Fibroblast of lung (primary cell): ENCODE measurements at regions not wholly inside any gene's neighbourhood (a gene's known extent, or its start where the extent isn't known, plus 50 kb on each side); places are given as distances from the start of the nearest gene placed in this dataset.
"Not testable (repeated sequence)": the region's sequence is repeated elsewhere in the genome, so short reads cannot be mapped to it uniquely, and the experiment has no call there.

ENCODE experiments used
- DNase-seq, 2 donors: peaks; one replicate each; pipeline versions ENCODE4 v3.0.0 to v3.0.0-alpha.2; 2010; ENCODE audit warnings: low read depth in 2 of 2
- H2AFZ ChIP-seq: 2 replicates; pipeline ENCODE4 v1.5.1; 2012; ENCODE audit warnings: low read length, control low read depth, inconsistent platforms
- H3K27ac ChIP-seq: 2 replicates; pipeline ENCODE4 v1.5.1; 2011; ENCODE audit warnings: low read length, control low read depth; ENCODE audit not compliant: insufficient read depth
- H3K27me3 ChIP-seq: 2 replicates; pipeline ENCODE4 v1.5.1; 2011; ENCODE audit warnings: mild to moderate bottlenecking, low read length; ENCODE audit not compliant: control insufficient read depth, insufficient read depth
- H3K36me3 ChIP-seq: 2 replicates; pipeline ENCODE4 v1.5.1; 2011; ENCODE audit warnings: low read length; ENCODE audit not compliant: control insufficient read depth, insufficient read depth
- H3K4me1 ChIP-seq: 2 replicates; pipeline ENCODE4 v1.5.1; 2011; ENCODE audit warnings: low read length; ENCODE audit not compliant: control insufficient read depth, insufficient read depth; ENCODE audit errors: extremely low read depth
- H3K4me2 ChIP-seq: 2 replicates; pipeline ENCODE4 v1.5.1; 2011; ENCODE audit warnings: low read length, control low read depth; ENCODE audit not compliant: insufficient read depth; ENCODE audit errors: extremely low read depth
- H3K4me3 ChIP-seq, 4 experiments: fragments of 200-600 bp in 1 of 4; sonication (generic) in 1 of 4; replicated peaks in 1 of 4; 2 replicates each; pipeline ENCODE4 v1.5.1; 2011 to 2016; ENCODE audit warnings: low read length in 4 of 4, low read depth in 3 of 4, mild to moderate bottlenecking in 3 of 4, control low read depth in 2 of 4, inconsistent platforms in 1 of 4, mixed read lengths in 1 of 4; ENCODE audit not compliant: insufficient read depth in 1 of 4; ENCODE audit errors: control extremely low read depth in 1 of 4
- H3K79me2 ChIP-seq: 2 replicates; pipeline ENCODE4 v1.5.1; 2012; ENCODE audit warnings: mild to moderate bottlenecking, low read length, inconsistent platforms; ENCODE audit not compliant: control insufficient read depth, insufficient read depth
- H3K9ac ChIP-seq: 2 replicates; pipeline ENCODE4 v1.5.1; 2011; ENCODE audit warnings: mild to moderate bottlenecking, low read length, control low read depth; ENCODE audit not compliant: insufficient read depth
- H3K9me3 ChIP-seq: 2 replicates; pipeline ENCODE4 v1.5.1; 2012; ENCODE audit warnings: low read depth, low read length; ENCODE audit not compliant: control insufficient read depth, insufficient read depth
- H4K20me1 ChIP-seq: 2 replicates; pipeline ENCODE4 v1.5.1; 2011; ENCODE audit warnings: low read length; ENCODE audit not compliant: control insufficient read depth, insufficient read depth; ENCODE audit errors: extremely low read depth
- EZH2 ChIP-seq: IDR thresholded peaks from 2 replicates; pipeline ENCODE4 v1.5.1; 2012; ENCODE audit warnings: low read length, control low read depth, mild to moderate bottlenecking; ENCODE audit errors: missing control alignments
- TF ChIP-seq, protein P1 (sequence below), 2 donors: IDR thresholded peaks in 1 of 2; conservative IDR thresholded peaks in 1 of 2; 1 replicate in 1 of 2; 2 replicates in 1 of 2; pipeline ENCODE4 v1.5.1; 2011 to 2012; ENCODE audit warnings: low read length in 2 of 2, control low read depth in 1 of 2, inconsistent platforms in 1 of 2, low read depth in 1 of 2, mild to moderate bottlenecking in 1 of 2

GRCh38 chr19:28065026-28065425 is 1147.9 kb downstream of the UQCRFS1 start:
- DNase-seq, result peak in 1 of 2 donors; percentile 48
- no peak overlapping the region for H3K4me2 ChIP-seq

DNA sequence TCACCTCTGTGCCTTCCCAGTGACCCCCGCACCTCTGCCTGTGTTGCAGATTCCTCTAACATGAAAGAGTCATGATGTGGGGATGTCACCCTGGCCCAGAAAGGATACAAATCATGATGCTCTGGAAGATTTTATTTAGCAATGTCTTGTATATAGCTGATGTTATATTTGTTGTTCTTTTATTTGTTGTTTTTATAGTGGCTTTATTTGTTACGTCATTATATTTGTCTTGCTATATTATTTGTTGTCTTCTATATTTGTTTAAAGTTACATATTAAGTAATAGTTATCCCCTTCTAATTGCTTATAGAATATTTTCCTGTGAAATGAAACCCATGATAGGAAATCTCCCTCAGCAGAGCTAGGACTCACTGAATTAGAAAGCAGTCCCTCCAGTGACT is 1149.2 kb downstream of the UQCRFS1 start:
- Histone ChIP-seq H3K79me2 (no peaks in the 10 kb centered on the region), H3K4me3 (no peak overlapping the region), H2AFZ (no peak overlapping the region), H3K27ac (no peak overlapping the region), H3K4me2 (no peak overlapping the region), H4K20me1 (no peaks in the 10 kb centered on the region), H3K4me1 (no peaks in the 10 kb centered on the region), H3K9me3 (no peaks in the 10 kb centered on the region), H3K27me3 (no peaks in the 10 kb centered on the region), H3K36me3 (no peaks in the 10 kb centered on the region), H3K9ac (no peak overlapping the region)
- DNase-seq, result no peak
- TF ChIP-seq, protein P1, sequence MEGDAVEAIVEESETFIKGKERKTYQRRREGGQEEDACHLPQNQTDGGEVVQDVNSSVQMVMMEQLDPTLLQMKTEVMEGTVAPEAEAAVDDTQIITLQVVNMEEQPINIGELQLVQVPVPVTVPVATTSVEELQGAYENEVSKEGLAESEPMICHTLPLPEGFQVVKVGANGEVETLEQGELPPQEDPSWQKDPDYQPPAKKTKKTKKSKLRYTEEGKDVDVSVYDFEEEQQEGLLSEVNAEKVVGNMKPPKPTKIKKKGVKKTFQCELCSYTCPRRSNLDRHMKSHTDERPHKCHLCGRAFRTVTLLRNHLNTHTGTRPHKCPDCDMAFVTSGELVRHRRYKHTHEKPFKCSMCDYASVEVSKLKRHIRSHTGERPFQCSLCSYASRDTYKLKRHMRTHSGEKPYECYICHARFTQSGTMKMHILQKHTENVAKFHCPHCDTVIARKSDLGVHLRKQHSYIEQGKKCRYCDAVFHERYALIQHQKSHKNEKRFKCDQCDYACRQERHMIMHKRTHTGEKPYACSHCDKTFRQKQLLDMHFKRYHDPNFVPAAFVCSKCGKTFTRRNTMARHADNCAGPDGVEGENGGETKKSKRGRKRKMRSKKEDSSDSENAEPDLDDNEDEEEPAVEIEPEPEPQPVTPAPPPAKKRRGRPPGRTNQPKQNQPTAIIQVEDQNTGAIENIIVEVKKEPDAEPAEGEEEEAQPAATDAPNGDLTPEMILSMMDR (conservative IDR thresholded peaks at IDR 0.05 in 1 of 2, IDR thresholded peaks at IDR 0.05 in 1 of 2; ENCODE audit: low read depth in 1 of 2, low read length in 2 of 2), result no peak
- TF ChIP-seq EZH2, result no peak

More at GRCh38 chr19:28065026-28065425, 1147.9 kb downstream of the UQCRFS1 start:
- H4K20me1 ChIP-seq, result no peaks in the 10 kb centered on the region
- no peaks in the 10 kb centered on the region for H3K27me3 ChIP-seq
- H3K9ac ChIP-seq, result no peak overlapping the region
- H3K4me1 ChIP-seq, result no peaks in the 10 kb centered on the region
- H2AFZ ChIP-seq, result no peak overlapping the region
- no peak overlapping the region for H3K27ac ChIP-seq
- H3K79me2 ChIP-seq, result no peaks in the 10 kb centered on the region
- H3K4me3 ChIP-seq, result no peak overlapping the region
- H3K9me3 ChIP-seq, result no peaks in the 10 kb centered on the region
- no peaks in the 10 kb centered on the region for H3K36me3 ChIP-seq
- no peak for TF ChIP-seq EZH2
- TF ChIP-seq, protein P1 (conservative IDR thresholded peaks at IDR 0.05 in 1 of 2, IDR thresholded peaks at IDR 0.05 in 1 of 2; ENCODE audit: low read depth in 1 of 2, low read length in 2 of 2), result no peak

GRCh38 chr19:28061111-28061510 is 1151.8 kb downstream of the UQCRFS1 start:
- TF ChIP-seq EZH2, result no peak
- TF ChIP-seq, protein P1 (conservative IDR thresholded peaks at IDR 0.05 in 1 of 2, IDR thresholded peaks at IDR 0.05 in 1 of 2; ENCODE audit: low read depth in 1 of 2, low read length in 2 of 2), result no peak
- H3K9ac ChIP-seq, result no peak overlapping the region
- H3K36me3 ChIP-seq, result no peaks in the 10 kb centered on the region
- no peaks in the 10 kb centered on the region for H3K9me3 ChIP-seq
- no peaks in the 10 kb centered on the region for H3K27me3 ChIP-seq
- H3K4me3 ChIP-seq, result no peak overlapping the region
- H3K4me2 ChIP-seq, result no peak overlapping the region
- no peak overlapping the region for H2AFZ ChIP-seq
- DNase-seq, result no peak
- H3K4me1 ChIP-seq, result no peaks in the 10 kb centered on the region
- no peaks in the 10 kb centered on the region for H4K20me1 ChIP-seq
- no peaks in the 10 kb centered on the region for H3K79me2 ChIP-seq
- H3K27ac ChIP-seq, result no peak overlapping the region

DNA sequence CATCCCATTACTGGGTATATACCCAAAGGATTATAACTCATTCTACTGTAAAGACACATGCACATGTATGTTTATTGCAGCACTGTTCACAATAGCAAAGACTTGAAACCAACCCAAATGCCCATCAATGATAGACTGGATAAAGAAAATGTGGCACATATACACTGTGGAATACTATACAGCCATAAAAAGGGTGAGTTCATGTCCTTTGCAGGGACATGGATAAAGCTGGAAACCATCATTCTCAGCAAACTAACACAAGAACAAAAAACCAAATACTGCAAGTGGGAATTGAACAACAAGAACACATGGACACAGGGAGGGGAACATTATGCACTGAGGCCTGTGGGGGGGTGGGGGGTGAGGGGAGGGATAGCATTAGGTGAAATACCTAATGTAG is 1155.9 kb downstream of the UQCRFS1 start:
- not testable (repeated sequence) for H3K79me2 ChIP-seq, H2AFZ ChIP-seq, H3K27me3 ChIP-seq, H3K9me3 ChIP-seq, H3K4me1 ChIP-seq, H3K4me2 ChIP-seq, H3K9ac ChIP-seq, H4K20me1 ChIP-seq, H3K27ac ChIP-seq, H3K36me3 ChIP-seq, H3K4me3 ChIP-seq, DNase-seq
